ENCODE measurements at regions not wholly inside any gene's neighbourhood (a gene's known extent, or its start where the extent isn't known, plus 50 kb on each side); places are given as distances from the start of the nearest gene placed in this dataset.

DNA sequence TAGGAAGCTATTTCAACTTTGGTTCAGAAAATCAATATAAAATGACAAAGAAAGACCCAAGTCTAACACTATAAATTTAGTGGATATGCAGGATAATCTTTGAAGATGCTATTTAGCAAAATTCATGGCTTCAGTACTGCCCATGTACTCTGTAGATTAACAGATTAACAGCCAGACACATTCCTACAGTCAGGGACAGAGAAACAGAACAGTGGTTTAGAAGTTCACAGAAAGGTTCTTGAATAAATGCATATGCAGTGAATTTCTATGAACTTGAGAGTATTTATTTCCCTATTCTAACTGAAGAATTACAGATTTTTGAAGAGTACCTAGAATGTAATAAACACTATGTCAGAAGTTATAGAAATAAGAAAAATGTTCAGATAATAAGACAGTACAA, 222.8 kb downstream of the KLF12 start:
- Mint-ChIP-seq H3K4me1 (ENCODE audit: low read depth) (peaks cover 44% of the 10 kb centered on the region), H3K4me3 (ENCODE audit: unreplicated experiment) (no peak overlapping the region), H3K36me3 (ENCODE audit: low read depth) (no peaks in the 10 kb centered on the region), H3K27ac (ENCODE audit: unreplicated experiment) (no peak overlapping the region), H3K9me3 (ENCODE audit: low read depth) (no peaks in the 10 kb centered on the region), H3K27me3 (ENCODE audit: low read depth) (no peaks in the 10 kb centered on the region)
- TF ChIP-seq, protein P1, sequence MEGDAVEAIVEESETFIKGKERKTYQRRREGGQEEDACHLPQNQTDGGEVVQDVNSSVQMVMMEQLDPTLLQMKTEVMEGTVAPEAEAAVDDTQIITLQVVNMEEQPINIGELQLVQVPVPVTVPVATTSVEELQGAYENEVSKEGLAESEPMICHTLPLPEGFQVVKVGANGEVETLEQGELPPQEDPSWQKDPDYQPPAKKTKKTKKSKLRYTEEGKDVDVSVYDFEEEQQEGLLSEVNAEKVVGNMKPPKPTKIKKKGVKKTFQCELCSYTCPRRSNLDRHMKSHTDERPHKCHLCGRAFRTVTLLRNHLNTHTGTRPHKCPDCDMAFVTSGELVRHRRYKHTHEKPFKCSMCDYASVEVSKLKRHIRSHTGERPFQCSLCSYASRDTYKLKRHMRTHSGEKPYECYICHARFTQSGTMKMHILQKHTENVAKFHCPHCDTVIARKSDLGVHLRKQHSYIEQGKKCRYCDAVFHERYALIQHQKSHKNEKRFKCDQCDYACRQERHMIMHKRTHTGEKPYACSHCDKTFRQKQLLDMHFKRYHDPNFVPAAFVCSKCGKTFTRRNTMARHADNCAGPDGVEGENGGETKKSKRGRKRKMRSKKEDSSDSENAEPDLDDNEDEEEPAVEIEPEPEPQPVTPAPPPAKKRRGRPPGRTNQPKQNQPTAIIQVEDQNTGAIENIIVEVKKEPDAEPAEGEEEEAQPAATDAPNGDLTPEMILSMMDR (IDR thresholded peaks at IDR 0.05), result no peak
- DNase-seq (ENCODE audit: low spot score), result no peak

DNA sequence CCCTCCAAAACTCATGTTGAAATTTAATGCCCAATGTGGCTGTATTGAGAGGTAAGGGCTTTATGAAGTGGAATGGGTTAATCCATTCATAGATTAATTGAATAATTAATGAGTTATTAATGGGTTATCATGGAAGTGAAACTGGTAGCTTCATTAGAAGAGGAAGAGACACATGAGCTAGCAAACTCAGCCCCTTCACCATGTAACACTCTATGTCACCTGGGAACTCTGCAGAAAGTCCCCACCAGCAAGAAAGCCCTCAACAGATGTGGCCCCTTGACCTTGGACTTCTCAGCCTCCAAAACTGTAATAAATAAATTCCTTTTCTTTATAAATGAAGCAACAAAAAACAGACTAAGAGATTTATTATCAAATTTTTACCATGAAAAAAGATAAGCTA, 223.5 kb downstream of the KLF12 start:
- Mint-ChIP-seq H3K4me3 (ENCODE audit: unreplicated experiment) (no peak overlapping the region), H3K9me3 (ENCODE audit: low read depth) (no peaks in the 10 kb centered on the region), H3K4me1 (ENCODE audit: low read depth) (peaks cover 38% of the 10 kb centered on the region), H3K27me3 (ENCODE audit: low read depth) (no peaks in the 10 kb centered on the region), H3K36me3 (ENCODE audit: low read depth) (no peaks in the 10 kb centered on the region), H3K27ac (ENCODE audit: unreplicated experiment) (no peak overlapping the region)
- TF ChIP-seq, protein P1 (IDR thresholded peaks at IDR 0.05), result no peak
- no peak for DNase-seq (ENCODE audit: low spot score)

DNA sequence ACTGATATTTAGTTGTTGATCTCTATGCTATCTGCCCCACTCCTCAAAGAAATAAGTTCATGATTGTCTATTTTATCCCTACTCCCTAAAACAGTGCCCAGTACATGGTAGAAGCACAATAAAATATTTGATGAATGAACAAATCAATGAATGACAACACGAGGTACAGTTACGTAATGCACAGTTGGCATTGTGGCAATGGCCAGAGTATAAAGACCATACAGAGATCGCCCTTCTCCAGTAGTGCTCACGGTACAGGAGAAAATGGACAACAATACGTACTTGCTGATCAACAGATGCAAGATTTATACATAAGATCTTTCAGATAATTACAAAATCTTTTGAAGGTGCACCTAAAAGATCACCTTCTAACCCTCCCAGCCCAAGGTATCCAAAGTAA, 225.4 kb downstream of the KLF12 start:
- H3K4me1 Mint-ChIP-seq (ENCODE audit: low read depth), result peaks cover 21% of the 10 kb centered on the region
- no peak overlapping the region for H3K27ac Mint-ChIP-seq (ENCODE audit: unreplicated experiment)
- TF ChIP-seq, protein P1 (IDR thresholded peaks at IDR 0.05), result no peak
- H3K4me3 Mint-ChIP-seq (ENCODE audit: unreplicated experiment), result no peak overlapping the region
- H3K9me3 Mint-ChIP-seq (ENCODE audit: low read depth), result no peaks in the 10 kb centered on the region
- H3K27me3 Mint-ChIP-seq (ENCODE audit: low read depth), result no peaks in the 10 kb centered on the region
- H3K36me3 Mint-ChIP-seq (ENCODE audit: low read depth), result no peaks in the 10 kb centered on the region
- no peak for DNase-seq (ENCODE audit: low spot score)

DNA sequence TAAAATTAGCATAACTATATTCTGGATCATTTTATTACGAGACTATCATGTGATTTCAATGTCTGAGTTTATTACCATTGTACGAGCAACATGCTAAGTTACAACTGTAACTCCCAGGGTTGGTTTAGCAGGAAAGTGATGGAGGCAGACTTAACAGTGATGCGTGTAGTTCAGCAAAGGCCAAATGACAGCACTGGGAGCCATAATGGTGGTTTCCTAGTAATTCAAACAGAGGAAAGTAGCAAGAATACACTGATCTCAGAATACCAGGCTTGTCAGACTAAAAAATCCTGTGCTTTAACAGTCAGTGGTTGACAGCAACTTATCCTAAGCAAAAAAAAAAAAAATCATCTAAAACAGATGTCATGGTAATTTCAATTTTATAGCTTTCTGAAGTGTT, 229.6 kb downstream of the KLF12 start:
- H3K36me3 Mint-ChIP-seq (ENCODE audit: low read depth), result no peaks in the 10 kb centered on the region
- no peaks in the 10 kb centered on the region for H3K9me3 Mint-ChIP-seq (ENCODE audit: low read depth)
- H3K27ac Mint-ChIP-seq (ENCODE audit: unreplicated experiment), result no peak overlapping the region
- no peak for DNase-seq (ENCODE audit: low spot score)
- H3K4me1 Mint-ChIP-seq (ENCODE audit: low read depth), result no peaks in the 10 kb centered on the region
- TF ChIP-seq, protein P1 (IDR thresholded peaks at IDR 0.05), result no peak
- H3K27me3 Mint-ChIP-seq (ENCODE audit: low read depth), result no peaks in the 10 kb centered on the region
- no peak overlapping the region for H3K4me3 Mint-ChIP-seq (ENCODE audit: unreplicated experiment)

DNA sequence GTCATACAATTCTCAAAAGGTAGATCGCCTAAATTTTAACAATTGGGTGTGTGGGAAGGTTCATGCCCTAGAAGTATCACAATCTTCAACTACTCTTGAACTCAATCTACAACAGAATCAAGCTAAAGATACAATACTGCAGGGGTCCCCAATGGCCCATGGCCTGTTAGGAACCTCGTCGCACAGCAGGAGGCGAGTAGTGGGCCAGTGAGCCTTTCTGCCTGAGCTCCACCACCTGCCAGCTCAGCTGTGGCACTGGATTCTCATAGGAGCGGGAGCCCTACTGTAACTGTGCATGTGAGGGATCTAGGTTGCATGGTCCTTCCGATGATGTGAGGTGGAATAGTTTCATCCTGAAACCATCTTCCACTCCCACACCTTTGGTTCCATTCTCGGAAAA, 230.6 kb downstream of the KLF12 start:
- no peak for DNase-seq (ENCODE audit: low spot score)
- Mint-ChIP-seq H3K4me1 (ENCODE audit: low read depth) (no peaks in the 10 kb centered on the region), H3K4me3 (ENCODE audit: unreplicated experiment) (no peak overlapping the region), H3K9me3 (ENCODE audit: low read depth) (no peaks in the 10 kb centered on the region), H3K36me3 (ENCODE audit: low read depth) (no peaks in the 10 kb centered on the region), H3K27ac (ENCODE audit: unreplicated experiment) (no peak overlapping the region), H3K27me3 (ENCODE audit: low read depth) (no peaks in the 10 kb centered on the region)
- TF ChIP-seq, protein P1 (IDR thresholded peaks at IDR 0.05), result no peak

Measured in chondrocyte (in vitro differentiated cells).